ENCODE measurements at regions not wholly inside any gene's neighbourhood (a gene's known extent, or its start where the extent isn't known, plus 50 kb on each side); places are given as distances from the start of the nearest gene placed in this dataset.

- no peak for TF ChIP-seq CTCF (IDR thresholded peaks at IDR 0.05)
- no peak for TF ChIP-seq POLR2A (IDR thresholded peaks at IDR 0.05; ENCODE audit: low read depth)
- TF ChIP-seq POLR2AphosphoS5 (IDR thresholded peaks at IDR 0.05), result no peak
Observed at GRCh38 chr2:7881466-7881865, 800.4 kb upstream of the ID2 start.

Measured in esophagus muscularis mucosa (tissue), 3 donors.